ENCODE measurements at regions not wholly inside any gene's neighbourhood (a gene's known extent, or its start where the extent isn't known, plus 50 kb on each side); places are given as distances from the start of the nearest gene placed in this dataset.
"Not testable (repeated sequence)": the region's sequence is repeated elsewhere in the genome, so short reads cannot be mapped to it uniquely, and the experiment has no call there.

- Mint-ChIP-seq H3K4me1 (no peaks in the 10 kb centered on the region), H3K27me3 (ENCODE audit: low read depth in 3 of 3) (peaks cover 0 to 2% (median 0%) of the 10 kb centered on the region in 3 donors), H3K27ac (no peak overlapping the region), H3K36me3 (no peaks in the 10 kb centered on the region), H3K4me3 (no peak overlapping the region), H3K9me3 (peaks cover 0 to 2% (median 0%) of the 10 kb centered on the region in 7 donors)
- no peak overlapping the region for H2AFZ ChIP-seq (ENCODE audit: insufficient read depth, low read depth, low read length, poor library complexity, severe bottlenecking)
- H3K27me3 ChIP-seq (ENCODE audit: control insufficient read depth in 2 of 2, insufficient read depth in 2 of 2, low read length in 2 of 2): no peaks in the 10 kb centered on the region
- no peaks in the 10 kb centered on the region for H3K4me1 ChIP-seq (ENCODE audit: control insufficient read depth in 1 of 2, insufficient read depth in 2 of 2, low read length in 2 of 2)
- H3K4me2 ChIP-seq (replicated peaks; ENCODE audit: extremely low read depth, low read length, poor library complexity, severe bottlenecking): no peak overlapping the region
- H3K27ac ChIP-seq (ENCODE audit: low read depth in 1 of 2, low read length in 2 of 2): no peak overlapping the region
- no peaks in the 10 kb centered on the region for H3K9me3 ChIP-seq (replicated peaks in 1 of 2; ENCODE audit: control insufficient read depth in 1 of 2, insufficient read depth in 1 of 2, low read length in 2 of 2)
- no peaks in the 10 kb centered on the region for H3K79me2 ChIP-seq (ENCODE audit: insufficient read depth, low read length)
- no peaks in the 10 kb centered on the region for H3K36me3 ChIP-seq (replicated peaks in 1 of 2; ENCODE audit: control insufficient read depth in 1 of 2, insufficient read depth in 2 of 2, low read length in 2 of 2)
- no peak for TF ChIP-seq CTCF (IDR thresholded peaks at IDR 0.05)
- H3K9ac ChIP-seq (ENCODE audit: insufficient read depth, low read length, poor library complexity, severe bottlenecking): no peak overlapping the region
- no peaks in the 10 kb centered on the region for H4K20me1 ChIP-seq (ENCODE audit: insufficient read depth, low read length)
- 100% methylated on average over 3 of the region's 6 CpGs for WGBS (ENCODE audit: insufficient coverage)
- intact Hi-C loops (cut with micrococcal nuclease): no loop called here
- no peak for DNase-seq
- H3K4me3 ChIP-seq (replicated peaks in 1 of 3; ENCODE audit: low read depth in 2 of 3, low read length in 3 of 3): no peak overlapping the region
Measured at GRCh38 chr20:39961637-39962244, 727.3 kb downstream of the MAFB start.

GRCh38 chr20:39960522-39961428, 728.3 kb downstream of the MAFB start:
- H3K36me3 ChIP-seq (replicated peaks in 1 of 2; ENCODE audit: control insufficient read depth in 1 of 2, insufficient read depth in 2 of 2, low read length in 2 of 2): no peaks in the 10 kb centered on the region
- Mint-ChIP-seq H3K36me3 (no peaks in the 10 kb centered on the region), H3K4me3 (no peak overlapping the region), H3K27me3 (ENCODE audit: low read depth in 3 of 3) (peaks cover 0 to 2% (median 0%) of the 10 kb centered on the region in 3 donors), H3K27ac (no peak overlapping the region), H3K9me3 (peaks cover 0 to 2% (median 0%) of the 10 kb centered on the region in 7 donors), H3K4me1 (no peaks in the 10 kb centered on the region)
- WGBS (ENCODE audit: insufficient coverage): 89% methylated on average over 5 of the region's 7 CpGs
- TF ChIP-seq CTCF (IDR thresholded peaks at IDR 0.05): no peak
- no peak for DNase-seq
- H3K79me2 ChIP-seq (ENCODE audit: insufficient read depth, low read length): no peaks in the 10 kb centered on the region
- no peak overlapping the region for H2AFZ ChIP-seq (ENCODE audit: insufficient read depth, low read depth, low read length, poor library complexity, severe bottlenecking)
- no peaks in the 10 kb centered on the region for H4K20me1 ChIP-seq (ENCODE audit: insufficient read depth, low read length)
- H3K4me3 ChIP-seq (replicated peaks in 1 of 3; ENCODE audit: low read depth in 2 of 3, low read length in 3 of 3): no peak overlapping the region
- no peak overlapping the region for H3K9ac ChIP-seq (ENCODE audit: insufficient read depth, low read length, poor library complexity, severe bottlenecking)
- intact Hi-C loops (cut with micrococcal nuclease): no loop called here
- H3K9me3 ChIP-seq (replicated peaks in 1 of 2; ENCODE audit: control insufficient read depth in 1 of 2, insufficient read depth in 1 of 2, low read length in 2 of 2): no peaks in the 10 kb centered on the region
- H3K4me2 ChIP-seq (replicated peaks; ENCODE audit: extremely low read depth, low read length, poor library complexity, severe bottlenecking): no peak overlapping the region
- no peak overlapping the region for H3K27ac ChIP-seq (ENCODE audit: low read depth in 1 of 2, low read length in 2 of 2)
- no peaks in the 10 kb centered on the region for H3K27me3 ChIP-seq (ENCODE audit: control insufficient read depth in 2 of 2, insufficient read depth in 2 of 2, low read length in 2 of 2)
- no peaks in the 10 kb centered on the region for H3K4me1 ChIP-seq (ENCODE audit: control insufficient read depth in 1 of 2, insufficient read depth in 2 of 2, low read length in 2 of 2)

GRCh38 chr20:39957911-39958310, 731.1 kb downstream of the MAFB start:
- H3K4me1 ChIP-seq (ENCODE audit: control insufficient read depth in 1 of 2, insufficient read depth in 2 of 2, low read length in 2 of 2); H3K27me3 ChIP-seq (ENCODE audit: control insufficient read depth in 2 of 2, insufficient read depth in 2 of 2, low read length in 2 of 2); H3K36me3 ChIP-seq (replicated peaks in 1 of 2; ENCODE audit: control insufficient read depth in 1 of 2, insufficient read depth in 2 of 2, low read length in 2 of 2); H3K27ac Mint-ChIP-seq; DNase-seq; H3K27ac ChIP-seq (ENCODE audit: low read depth in 1 of 2, low read length in 2 of 2); H3K36me3 Mint-ChIP-seq; intact Hi-C loops (cut with micrococcal nuclease); H2AFZ ChIP-seq (ENCODE audit: insufficient read depth, low read depth, low read length, poor library complexity, severe bottlenecking); H3K9me3 Mint-ChIP-seq; H4K20me1 ChIP-seq (ENCODE audit: insufficient read depth, low read length); H3K9me3 ChIP-seq (replicated peaks in 1 of 2; ENCODE audit: control insufficient read depth in 1 of 2, insufficient read depth in 1 of 2, low read length in 2 of 2); H3K4me1 Mint-ChIP-seq; H3K4me3 Mint-ChIP-seq; H3K9ac ChIP-seq (ENCODE audit: insufficient read depth, low read length, poor library complexity, severe bottlenecking); H3K4me2 ChIP-seq (replicated peaks; ENCODE audit: extremely low read depth, low read length, poor library complexity, severe bottlenecking); H3K4me3 ChIP-seq (replicated peaks in 1 of 3; ENCODE audit: low read depth in 2 of 3, low read length in 3 of 3); H3K27me3 Mint-ChIP-seq (ENCODE audit: low read depth in 3 of 3); H3K79me2 ChIP-seq (ENCODE audit: insufficient read depth, low read length): not testable (repeated sequence)
- WGBS (ENCODE audit: insufficient coverage): 75% methylated on average over 2 of the region's 3 CpGs
